Subcutaneous abdominal adipose tissue (tissue), 5 donors: ENCODE measurements at regions not wholly inside any gene's neighbourhood (a gene's known extent, or its start where the extent isn't known, plus 50 kb on each side); places are given as distances from the start of the nearest gene placed in this dataset.

Experiments
- H3K27ac ChIP-seq: one replicate; pipeline ENCODE4 v1.7.0; 2013; ENCODE audit warnings: low read depth, mild to moderate bottlenecking, inconsistent platforms, low read length, moderate library complexity
- H3K27me3 ChIP-seq, 5 donors: one replicate each; pipeline ENCODE4 v1.7.0; 2013; ENCODE audit warnings: low read length in 5 of 5, inconsistent platforms in 1 of 5; ENCODE audit not compliant: control insufficient read depth in 5 of 5, insufficient read depth in 4 of 5
- H3K36me3 ChIP-seq, 5 donors: one replicate each; pipeline ENCODE4 v1.7.0; 2013; ENCODE audit warnings: low read length in 5 of 5; ENCODE audit not compliant: control insufficient read depth in 5 of 5, insufficient read depth in 5 of 5
- H3K4me1 ChIP-seq, 5 donors: one replicate each; pipeline ENCODE4 v1.7.0; 2013; ENCODE audit warnings: low read length in 5 of 5, mild to moderate bottlenecking in 3 of 5, moderate library complexity in 1 of 5; ENCODE audit not compliant: control insufficient read depth in 5 of 5, insufficient read depth in 5 of 5
- H3K4me3 ChIP-seq, 5 donors: one replicate each; pipeline ENCODE4 v1.7.0; 2013; ENCODE audit warnings: low read length in 5 of 5, low read depth in 1 of 5
- H3K9ac ChIP-seq, 5 donors: one replicate each; pipeline ENCODE4 v1.7.0; 2013; ENCODE audit warnings: low read length in 5 of 5, mild to moderate bottlenecking in 4 of 5, moderate library complexity in 3 of 5
- H3K9me3 ChIP-seq, 5 donors: one replicate each; pipeline ENCODE4 v1.7.0; 2013; ENCODE audit warnings: low read length in 5 of 5; ENCODE audit not compliant: control insufficient read depth in 5 of 5
- donor health status: healthy.
- donor health status: healthy.
- donor health status: healthy.
- donor health status: healthy.
- donor health status: healthy.

DNA sequence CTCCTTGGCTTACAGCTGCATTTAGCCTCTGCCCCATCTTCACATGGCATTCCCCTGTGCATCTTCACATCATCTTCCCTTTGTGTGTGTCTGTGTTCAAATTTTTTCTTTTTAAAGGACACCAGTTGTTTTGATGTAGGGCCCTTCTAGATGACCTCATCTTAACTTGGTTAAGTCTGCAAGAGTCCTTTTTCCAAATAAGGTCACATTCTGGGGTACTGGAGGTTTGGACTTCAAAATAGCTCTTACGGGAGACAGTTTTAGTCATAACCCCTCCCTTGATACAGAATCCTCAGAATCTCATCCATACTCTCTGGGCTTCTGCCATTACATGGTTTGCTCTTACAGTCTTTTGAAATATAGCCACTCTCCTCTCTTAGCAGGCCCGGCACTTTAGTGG is 231.5 kb upstream of the ATP6AP2 start:
- Histone ChIP-seq H3K9ac (no peak overlapping the region), H3K9me3 (peaks cover 5 to 23% (median 10%) of the 10 kb centered on the region in 5 donors), H3K4me3 (no peak overlapping the region), H3K27me3 (peaks cover 3 to 10% (median 5%) of the 10 kb centered on the region in 5 donors), H3K4me1 (no peaks in the 10 kb centered on the region), H3K36me3 (no peaks in the 10 kb centered on the region), H3K27ac (no peak overlapping the region)

DNA sequence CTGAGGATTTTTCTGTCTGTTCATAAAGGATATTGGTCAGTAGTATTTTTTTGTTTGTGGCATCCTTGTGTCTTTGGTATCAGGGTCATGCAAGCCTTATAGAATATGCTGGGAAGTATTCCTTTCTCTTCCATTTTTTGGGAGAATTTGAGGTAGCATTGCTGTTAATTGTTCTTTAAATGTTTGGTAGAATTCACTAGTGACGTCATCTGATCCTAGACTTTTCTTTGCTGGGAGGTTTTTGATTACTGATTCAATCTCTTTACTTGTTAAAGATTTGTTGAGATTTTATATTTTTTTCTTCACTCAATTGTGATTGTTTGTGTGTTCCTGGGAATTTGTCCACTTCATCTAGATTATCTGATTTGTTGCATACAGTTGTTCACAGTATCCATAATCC is 234.4 kb upstream of the ATP6AP2 start:
- peaks cover 3 to 25% (median 8%) of the 10 kb centered on the region in 5 donors for H3K9me3 ChIP-seq
- no peaks in the 10 kb centered on the region for H3K36me3 ChIP-seq
- no peak overlapping the region for H3K27ac ChIP-seq
- no peaks in the 10 kb centered on the region for H3K4me1 ChIP-seq
- H3K27me3 ChIP-seq: peaks cover 0 to 12% (median 9%) of the 10 kb centered on the region in 5 donors
- H3K4me3 ChIP-seq: no peak overlapping the region
- H3K9ac ChIP-seq: no peak overlapping the region

GRCh38 chrX:40343319-40343718 is 237.5 kb upstream of the ATP6AP2 start:
- Histone ChIP-seq H3K36me3 (no peaks in the 10 kb centered on the region), H3K9ac (no peak overlapping the region), H3K4me1 (no peaks in the 10 kb centered on the region), H3K27me3 (peaks cover 0 to 12% (median 4%) of the 10 kb centered on the region in 5 donors), H3K4me3 (no peak overlapping the region), H3K27ac (no peak overlapping the region), H3K9me3 (peaks cover 3 to 20% (median 7%) of the 10 kb centered on the region in 5 donors)

GRCh38 chrX:40340116-40340515 is 240.7 kb upstream of the ATP6AP2 start:
- peaks cover 0 to 6% (median 0%) of the 10 kb centered on the region in 5 donors for H3K9me3 ChIP-seq
- H3K27me3 ChIP-seq: peaks cover 0 to 10% (median 0%) of the 10 kb centered on the region in 5 donors
- H3K4me1 ChIP-seq: no peaks in the 10 kb centered on the region
- H3K4me3 ChIP-seq: no peak overlapping the region
- H3K27ac ChIP-seq: no peak overlapping the region
- no peak overlapping the region for H3K9ac ChIP-seq
- no peaks in the 10 kb centered on the region for H3K36me3 ChIP-seq

DNA sequence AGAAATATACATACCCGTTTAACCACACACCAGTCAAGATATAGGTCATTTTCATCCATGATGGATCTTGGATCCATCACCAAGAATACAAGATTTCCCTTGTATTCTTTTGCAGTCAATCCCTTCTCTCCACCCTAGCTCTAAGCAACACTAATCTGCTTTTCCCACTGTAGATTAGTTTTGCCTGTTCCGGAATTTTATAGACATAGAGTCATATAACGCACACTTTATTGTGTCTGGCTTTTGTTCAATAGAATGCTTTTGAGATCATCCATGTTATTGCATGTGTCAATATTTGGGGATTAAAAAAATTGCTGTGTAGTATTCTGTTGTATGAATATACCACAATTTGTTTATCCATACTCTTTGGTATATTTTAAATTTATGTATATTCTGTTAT is 235.6 kb upstream of the BCOR start:
- Histone ChIP-seq H3K27ac (no peak overlapping the region), H3K9ac (no peak overlapping the region), H3K4me3 (no peak overlapping the region), H3K4me1 (no peaks in the 10 kb centered on the region), H3K27me3 (peaks cover 0 to 6% (median 0%) of the 10 kb centered on the region in 5 donors), H3K9me3 (peaks cover 0 to 10% (median 4%) of the 10 kb centered on the region in 5 donors), H3K36me3 (no peaks in the 10 kb centered on the region)

GRCh38 chrX:40331762-40332161 is 234.0 kb upstream of the BCOR start:
- Histone ChIP-seq H3K9me3 (peaks cover 0 to 10% (median 4%) of the 10 kb centered on the region in 5 donors), H3K27me3 (peaks cover 0 to 14% (median 8%) of the 10 kb centered on the region in 5 donors), H3K4me1 (no peaks in the 10 kb centered on the region), H3K27ac (no peak overlapping the region), H3K36me3 (no peaks in the 10 kb centered on the region), H3K9ac (no peak overlapping the region), H3K4me3 (no peak overlapping the region)

DNA sequence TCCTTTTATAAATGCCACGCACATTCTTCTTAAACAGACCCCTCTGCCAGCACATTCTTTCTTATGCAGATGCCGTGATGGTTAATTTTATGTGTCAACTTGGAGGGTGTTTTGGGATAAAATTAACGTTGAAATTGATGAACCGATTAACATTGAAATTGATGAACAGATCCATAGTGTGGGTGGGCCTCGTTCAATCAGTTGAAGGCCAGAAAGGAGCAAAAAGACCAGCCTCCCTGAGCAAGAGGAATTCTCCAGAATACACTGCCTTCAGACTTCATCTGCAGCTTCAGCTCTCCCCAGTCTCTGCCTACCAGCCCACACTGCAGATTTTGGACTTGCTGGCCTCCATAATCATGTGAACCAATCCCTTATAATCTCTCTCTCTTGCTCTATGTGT is 233.6 kb upstream of the BCOR start:
- Histone ChIP-seq H3K27me3 (peaks cover 0 to 18% (median 11%) of the 10 kb centered on the region in 5 donors), H3K9ac (no peak overlapping the region), H3K36me3 (no peaks in the 10 kb centered on the region), H3K4me1 (no peaks in the 10 kb centered on the region), H3K4me3 (no peak overlapping the region), H3K9me3 (peaks cover 0 to 10% (median 4%) of the 10 kb centered on the region in 5 donors), H3K27ac (no peak overlapping the region)

- H3K9ac ChIP-seq: no peak overlapping the region
- peaks cover 0 to 10% (median 4%) of the 10 kb centered on the region in 5 donors for H3K9me3 ChIP-seq
- H3K27ac ChIP-seq: no peak overlapping the region
- no peaks in the 10 kb centered on the region for H3K4me1 ChIP-seq
- H3K36me3 ChIP-seq: no peaks in the 10 kb centered on the region
- H3K27me3 ChIP-seq: peaks cover 0 to 18% (median 13%) of the 10 kb centered on the region in 5 donors
- H3K4me3 ChIP-seq: no peak overlapping the region
Measured at GRCh38 chrX:40329616-40330015, 231.9 kb upstream of the BCOR start.

DNA sequence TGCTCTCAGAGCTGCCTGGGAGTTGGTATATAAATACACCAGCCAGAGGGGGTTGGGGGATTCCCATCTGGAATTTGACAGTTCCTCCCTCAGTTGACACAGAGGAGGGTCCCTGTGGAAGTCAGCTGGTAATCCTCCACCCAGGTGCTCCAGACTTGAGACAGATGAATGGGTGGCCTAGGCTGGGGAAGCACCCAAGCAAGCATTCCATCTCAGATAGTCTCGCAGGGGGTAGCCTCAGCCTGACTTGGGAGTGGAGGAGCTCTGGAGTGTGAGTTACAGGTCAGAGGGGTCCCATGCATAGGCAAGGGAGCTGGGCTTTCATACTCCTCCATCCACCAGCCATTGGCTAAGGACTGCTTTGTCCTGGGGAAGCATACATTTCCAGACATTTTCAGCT is 229.3 kb upstream of the BCOR start:
- H3K9me3 ChIP-seq: peaks cover 0 to 5% (median 3%) of the 10 kb centered on the region in 5 donors
- H3K27me3 ChIP-seq: peaks cover 0 to 18% (median 13%) of the 10 kb centered on the region in 5 donors
- H3K27ac ChIP-seq: no peak overlapping the region
- H3K4me1 ChIP-seq: no peaks in the 10 kb centered on the region
- H3K36me3 ChIP-seq: no peaks in the 10 kb centered on the region
- no peak overlapping the region for H3K4me3 ChIP-seq
- no peak overlapping the region for H3K9ac ChIP-seq

GRCh38 chrX:40326186-40326965 is 228.6 kb upstream of the BCOR start:
- H3K9me3 ChIP-seq: peaks cover 0 to 10% (median 8%) of the 10 kb centered on the region in 5 donors
- no peak overlapping the region for H3K27ac ChIP-seq
- no peak overlapping the region for H3K4me3 ChIP-seq
- H3K4me1 ChIP-seq: no peaks in the 10 kb centered on the region
- peaks cover 0 to 18% (median 13%) of the 10 kb centered on the region in 5 donors for H3K27me3 ChIP-seq
- H3K36me3 ChIP-seq: no peaks in the 10 kb centered on the region
- no peak overlapping the region for H3K9ac ChIP-seq
